ENCODE measurements at regions not wholly inside any gene's neighbourhood (a gene's known extent, or its start where the extent isn't known, plus 50 kb on each side); places are given as distances from the start of the nearest gene placed in this dataset.
A peak's percentile ranks its signal among the peaks of the same experiment; 100 is the strongest.

DNA sequence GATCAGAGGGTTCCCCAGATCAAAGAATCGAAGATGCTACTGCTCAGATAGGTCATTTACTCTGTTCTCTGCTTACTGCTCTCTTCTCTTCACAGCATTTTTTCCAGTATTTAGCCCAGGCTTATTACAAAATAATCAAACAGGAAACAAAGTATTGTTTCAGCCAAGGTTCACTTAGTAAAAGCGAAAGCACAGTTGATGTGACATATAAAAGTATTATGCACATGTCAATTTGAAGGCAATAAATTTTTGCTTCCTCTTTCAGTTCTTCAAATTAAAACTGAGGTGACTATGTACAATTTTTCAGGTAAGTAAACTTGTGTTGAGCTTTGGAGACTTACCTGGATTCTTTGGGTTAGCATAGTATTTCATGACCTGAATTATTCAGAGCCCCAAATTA is 262.8 kb upstream of the CHST9 start:
- no peaks in the 10 kb centered on the region for H3K27me3 ChIP-seq
- H3K9me3 ChIP-seq, result no peaks in the 10 kb centered on the region
- no peak for DNase-seq
- no peaks in the 10 kb centered on the region for H3K36me3 ChIP-seq
- no peak overlapping the region for H3K4me3 ChIP-seq

DNA sequence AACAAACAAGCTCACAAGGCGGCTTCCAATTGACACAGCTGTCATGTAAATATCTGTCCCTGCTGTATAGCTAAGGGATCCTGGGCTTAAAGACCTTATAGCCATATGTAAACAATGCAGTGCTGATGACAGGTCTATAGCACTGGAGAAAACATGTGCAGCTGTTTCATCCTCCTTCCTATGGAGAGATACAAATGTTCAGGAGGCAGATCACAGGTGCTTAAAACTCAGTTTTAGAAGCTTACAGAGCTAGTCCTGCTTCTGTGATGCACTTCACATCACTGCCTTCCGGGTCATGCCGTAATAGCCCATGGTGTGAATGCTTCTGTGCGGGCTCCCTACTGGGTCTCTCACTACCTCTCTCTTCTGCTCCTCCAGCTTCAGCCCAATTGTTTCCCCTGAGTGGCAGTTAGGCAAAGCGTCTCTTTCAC is 262.4 kb upstream of the CHST9 start:
- DNase-seq, result no peak
- H3K4me3 ChIP-seq, result no peak overlapping the region
- H3K9me3 ChIP-seq, result no peaks in the 10 kb centered on the region
- H3K36me3 ChIP-seq, result no peaks in the 10 kb centered on the region
- H3K27me3 ChIP-seq, result no peaks in the 10 kb centered on the region

DNA sequence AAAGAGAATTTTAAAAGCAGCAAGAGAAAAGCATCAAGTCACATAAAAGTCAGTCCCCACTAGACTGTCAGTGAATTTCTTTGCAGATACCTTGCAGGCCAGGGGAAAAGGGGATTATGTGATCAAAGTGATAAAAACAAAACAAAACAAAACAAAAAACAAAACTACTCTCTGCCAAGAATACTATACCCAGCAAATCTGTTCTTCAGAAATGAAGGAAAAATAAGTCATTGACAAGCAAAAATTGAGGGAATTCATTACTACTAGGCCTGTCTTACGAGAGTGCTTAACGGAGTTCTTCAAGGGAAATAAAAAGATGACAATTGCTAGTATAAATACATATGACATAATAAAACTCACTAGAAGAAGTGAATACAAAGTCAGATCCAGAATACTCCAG is 245.5 kb upstream of the CHST9 start:
- no peak overlapping the region for H3K4me3 ChIP-seq
- no peak for DNase-seq
- no peaks in the 10 kb centered on the region for H3K9me3 ChIP-seq
- H3K27me3 ChIP-seq, result no peaks in the 10 kb centered on the region
- no peaks in the 10 kb centered on the region for H3K36me3 ChIP-seq

DNA sequence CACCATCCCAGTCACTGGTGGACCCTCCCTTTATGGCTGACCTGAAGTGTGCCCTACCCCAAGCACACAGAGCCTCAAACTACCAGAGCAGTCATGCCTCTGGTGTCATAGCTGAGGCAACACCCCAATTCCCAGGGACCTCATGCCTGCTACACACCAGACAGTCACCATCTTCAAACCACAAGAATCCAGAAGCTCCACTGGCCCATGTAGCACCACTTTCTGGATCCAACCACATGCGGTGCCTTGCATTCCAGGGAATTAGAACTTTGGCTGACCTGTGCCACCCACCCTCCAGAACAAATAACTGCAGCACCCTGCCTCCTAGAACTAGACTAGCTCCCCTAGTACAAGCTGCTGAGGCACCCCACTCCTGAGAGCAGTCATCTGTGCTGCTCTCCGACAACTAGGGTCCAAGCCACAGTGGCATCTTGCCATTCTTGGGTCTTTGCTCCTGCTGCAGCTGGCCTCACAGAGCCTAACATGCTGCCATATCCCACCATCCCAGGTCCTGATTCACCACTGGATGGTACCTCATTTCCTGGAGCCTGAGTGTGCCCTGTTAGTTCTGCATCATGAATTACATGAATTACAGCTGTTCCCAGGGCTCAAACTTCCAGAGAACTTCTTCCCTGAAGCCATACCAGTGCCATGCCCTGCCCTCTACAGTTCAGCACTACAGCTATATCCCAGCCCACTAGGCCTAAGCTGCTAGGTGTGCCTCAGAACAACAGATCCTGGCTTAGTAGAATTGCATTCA is 243.8 kb upstream of the CHST9 start:
- H3K4me3 ChIP-seq, result no peak overlapping the region
- peak; percentile 2 for DNase-seq
- H3K9me3 ChIP-seq, result no peaks in the 10 kb centered on the region
- H3K27me3 ChIP-seq, result no peaks in the 10 kb centered on the region
- H3K36me3 ChIP-seq, result no peaks in the 10 kb centered on the region

DNA sequence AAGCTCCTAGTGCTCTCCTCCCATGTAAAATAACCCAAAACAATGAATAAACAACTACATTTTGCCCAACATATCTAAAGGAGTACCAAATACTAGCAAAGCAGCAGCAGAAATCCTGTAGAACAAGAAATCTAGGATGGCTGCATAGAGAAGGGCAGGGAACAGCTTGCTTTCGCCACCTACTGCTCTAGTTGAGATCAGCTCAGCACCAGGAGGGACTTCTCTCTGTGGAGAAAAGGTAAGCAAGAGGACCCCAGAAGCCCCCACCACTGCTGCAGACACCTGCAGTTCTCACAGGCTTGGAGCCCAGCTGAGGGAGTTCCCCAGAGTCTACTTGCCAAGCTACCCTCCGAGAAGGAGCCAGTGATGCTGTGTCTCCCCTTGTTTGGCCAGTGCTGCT is 243.0 kb upstream of the CHST9 start:
- Histone ChIP-seq H3K4me3 (no peak overlapping the region), H3K9me3 (no peaks in the 10 kb centered on the region), H3K36me3 (no peaks in the 10 kb centered on the region), H3K27me3 (no peaks in the 10 kb centered on the region)
- no peak for DNase-seq

DNA sequence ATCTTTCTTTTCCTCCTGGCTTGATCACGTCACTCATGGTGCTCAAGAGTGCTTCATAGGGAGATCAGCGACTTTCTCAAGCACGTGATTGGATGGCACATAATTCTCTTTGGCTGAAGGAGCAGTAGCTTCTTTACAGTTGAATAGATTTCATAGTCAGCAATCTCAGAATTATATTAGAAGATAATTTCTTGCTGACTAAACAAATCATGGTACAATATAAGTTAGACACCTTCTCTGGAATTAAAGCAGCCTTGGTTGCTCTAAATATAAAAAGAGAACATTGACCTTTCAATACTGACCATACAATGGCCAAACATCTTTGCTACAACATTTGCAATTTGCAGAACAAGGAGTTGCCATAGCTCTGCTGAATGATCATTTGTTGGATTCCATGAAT is 238.5 kb upstream of the CHST9 start:
- no peak overlapping the region for H3K4me3 ChIP-seq
- H3K27me3 ChIP-seq, result no peaks in the 10 kb centered on the region
- no peaks in the 10 kb centered on the region for H3K36me3 ChIP-seq
- no peak for DNase-seq
- no peaks in the 10 kb centered on the region for H3K9me3 ChIP-seq

DNA sequence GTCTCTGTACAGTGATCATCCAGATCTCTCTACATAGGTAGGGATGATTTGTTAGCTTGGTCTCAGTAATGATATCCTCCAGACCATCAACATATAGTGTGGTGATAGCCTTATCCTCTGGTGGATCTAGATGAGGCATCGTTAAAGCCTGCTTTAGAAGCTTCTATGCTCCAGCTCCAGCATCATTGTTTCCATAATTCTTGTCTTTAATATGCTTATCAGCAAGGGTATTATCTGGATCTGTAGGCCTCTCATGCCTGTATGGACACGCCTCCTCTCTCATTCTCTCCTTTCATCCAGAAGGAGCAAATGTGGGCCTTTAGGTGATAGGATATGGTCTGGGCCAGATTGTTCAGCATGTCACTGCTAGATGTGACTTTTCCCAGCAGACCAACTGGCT is 234.5 kb upstream of the CHST9 start:
- H3K9me3 ChIP-seq, result no peaks in the 10 kb centered on the region
- H3K36me3 ChIP-seq, result no peaks in the 10 kb centered on the region
- no peaks in the 10 kb centered on the region for H3K27me3 ChIP-seq
- DNase-seq, result no peak
- H3K4me3 ChIP-seq, result no peak overlapping the region

DNA sequence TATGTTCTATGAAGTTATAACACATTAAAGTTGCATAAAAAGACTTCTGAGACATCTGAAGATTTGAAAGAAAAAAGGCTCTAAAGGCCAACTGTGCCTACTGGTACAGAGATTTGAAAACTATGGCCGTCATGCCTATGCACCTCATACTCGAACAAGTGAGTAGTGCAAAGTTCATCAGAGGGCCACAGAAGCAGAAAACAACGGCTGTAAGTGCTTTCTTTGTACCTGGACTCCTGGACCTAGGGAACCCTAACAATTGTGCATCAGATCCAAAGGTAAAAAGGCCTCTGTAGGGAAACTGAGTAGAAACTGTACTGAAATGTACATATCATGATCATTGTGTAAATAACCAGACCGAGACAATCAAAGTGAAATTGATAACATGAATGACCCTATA is 230.4 kb upstream of the CHST9 start:
- Histone ChIP-seq H3K36me3 (no peaks in the 10 kb centered on the region), H3K27me3 (no peaks in the 10 kb centered on the region), H3K9me3 (no peaks in the 10 kb centered on the region), H3K4me3 (no peak overlapping the region)
- no peak for DNase-seq

DNA sequence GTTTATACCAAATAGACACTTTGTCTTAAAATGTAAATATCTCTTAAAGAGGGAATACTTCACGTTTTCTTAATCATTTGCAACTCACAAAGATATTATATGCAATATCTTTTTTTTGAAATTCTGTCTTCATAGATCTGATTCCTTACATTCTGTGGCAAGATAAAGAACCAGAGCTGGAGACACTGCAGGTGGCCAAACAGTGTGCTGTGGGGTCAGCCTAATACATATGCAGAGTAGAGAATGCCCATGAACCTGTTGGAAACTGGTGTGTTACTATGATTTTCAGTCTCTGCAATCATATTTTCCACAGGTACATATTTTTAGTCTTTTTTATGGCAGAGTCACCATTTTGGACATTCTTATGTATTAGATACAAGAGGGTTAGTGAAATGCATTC is 229.6 kb upstream of the CHST9 start:
- H3K4me3 ChIP-seq, result no peak overlapping the region
- DNase-seq, result no peak
- no peaks in the 10 kb centered on the region for H3K9me3 ChIP-seq
- no peaks in the 10 kb centered on the region for H3K36me3 ChIP-seq
- H3K27me3 ChIP-seq, result no peaks in the 10 kb centered on the region

DNA sequence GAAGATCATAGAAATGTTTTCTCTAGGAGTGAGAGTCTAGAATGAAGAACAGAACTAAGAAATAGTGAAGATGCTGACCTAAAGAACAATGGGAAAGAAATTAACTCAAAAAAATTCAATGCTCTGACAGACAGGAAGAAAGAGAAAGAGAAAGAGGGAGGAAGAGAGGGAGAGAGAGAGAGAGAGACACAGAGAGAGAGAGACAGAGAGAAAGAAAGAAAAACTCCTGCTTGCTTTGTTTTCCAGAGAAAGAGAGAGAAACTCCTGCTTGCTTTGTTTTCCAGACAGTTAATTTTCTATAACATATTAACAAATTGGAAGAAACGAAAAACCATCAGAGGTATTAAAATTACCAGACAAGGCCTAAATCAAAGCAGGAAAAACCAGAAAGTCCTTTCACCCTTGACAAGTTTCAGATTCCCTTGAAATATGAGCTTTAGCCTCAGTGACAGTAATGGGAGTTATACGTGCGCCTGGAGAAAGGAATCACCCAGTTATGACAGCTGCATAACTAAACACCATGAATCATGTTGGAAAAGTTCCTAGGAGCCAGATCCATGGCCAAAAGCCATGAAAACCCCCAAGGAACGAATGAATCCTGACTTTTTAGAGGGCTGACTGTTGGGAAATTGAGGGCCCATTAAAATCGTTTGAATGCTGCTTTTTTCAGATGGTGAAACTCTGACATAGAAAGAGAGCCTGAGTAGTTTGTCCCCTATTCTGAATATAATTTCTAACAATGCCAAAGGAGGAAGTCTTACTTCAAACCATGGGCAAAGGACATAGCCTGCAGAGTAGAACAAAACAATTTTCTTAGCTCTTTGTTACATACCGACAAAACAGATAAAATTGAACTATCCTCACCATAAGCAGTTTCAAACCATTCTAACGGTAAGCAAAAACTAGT is 228.6 kb upstream of the CHST9 start:
- no peaks in the 10 kb centered on the region for H3K9me3 ChIP-seq
- H3K27me3 ChIP-seq, result no peaks in the 10 kb centered on the region
- peak; percentile 55 for DNase-seq
- no peak overlapping the region for H3K4me3 ChIP-seq
- H3K36me3 ChIP-seq, result no peaks in the 10 kb centered on the region

DNA sequence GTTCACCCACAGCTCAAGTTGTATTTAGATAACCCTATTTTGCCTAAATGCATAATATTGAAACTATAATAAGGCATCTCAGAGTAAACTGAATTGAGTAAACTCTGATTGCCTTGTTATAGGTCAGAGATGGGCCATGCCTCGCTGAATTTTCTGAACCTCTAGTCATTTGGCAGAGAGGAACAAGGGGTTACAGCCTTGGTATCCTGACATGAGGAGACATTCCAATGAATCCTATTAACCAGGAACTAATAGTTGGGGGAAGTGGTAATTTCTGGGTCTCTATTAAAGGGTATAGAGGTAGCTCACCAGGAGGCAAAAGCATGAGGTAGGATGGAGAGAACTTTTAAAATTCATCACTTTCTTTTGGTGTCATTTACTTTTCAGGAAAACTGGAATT is 227.4 kb upstream of the CHST9 start:
- DNase-seq, result no peak

DNA sequence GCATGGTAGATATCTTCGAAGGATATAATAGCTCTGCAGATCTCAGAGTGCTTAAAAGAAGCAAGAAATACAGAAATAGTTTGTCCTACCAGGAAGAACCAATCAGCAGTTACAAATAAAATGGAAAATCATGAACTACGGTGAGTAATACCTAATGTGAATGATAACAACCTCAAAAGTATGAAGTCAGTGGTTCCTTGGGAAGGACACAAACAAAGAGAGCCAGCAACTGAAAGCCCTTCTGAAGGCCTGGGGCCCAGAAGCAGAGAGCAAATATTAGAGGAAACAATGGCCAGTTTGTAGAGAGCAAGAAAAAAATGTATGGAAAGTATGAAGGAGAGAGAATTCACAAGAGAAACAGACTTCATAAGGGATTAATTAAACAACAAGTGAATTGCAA is 226.8 kb upstream of the CHST9 start:
- DNase-seq, result no peak
- Histone ChIP-seq H3K36me3 (no peaks in the 10 kb centered on the region), H3K9me3 (no peaks in the 10 kb centered on the region), H3K27me3 (no peaks in the 10 kb centered on the region), H3K4me3 (no peak overlapping the region)

More for the DNA sequence above, 227.4 kb upstream of the CHST9 start:
- Histone ChIP-seq H3K9me3 (no peaks in the 10 kb centered on the region), H3K36me3 (no peaks in the 10 kb centered on the region), H3K27me3 (no peaks in the 10 kb centered on the region), H3K4me3 (no peak overlapping the region)

DNA sequence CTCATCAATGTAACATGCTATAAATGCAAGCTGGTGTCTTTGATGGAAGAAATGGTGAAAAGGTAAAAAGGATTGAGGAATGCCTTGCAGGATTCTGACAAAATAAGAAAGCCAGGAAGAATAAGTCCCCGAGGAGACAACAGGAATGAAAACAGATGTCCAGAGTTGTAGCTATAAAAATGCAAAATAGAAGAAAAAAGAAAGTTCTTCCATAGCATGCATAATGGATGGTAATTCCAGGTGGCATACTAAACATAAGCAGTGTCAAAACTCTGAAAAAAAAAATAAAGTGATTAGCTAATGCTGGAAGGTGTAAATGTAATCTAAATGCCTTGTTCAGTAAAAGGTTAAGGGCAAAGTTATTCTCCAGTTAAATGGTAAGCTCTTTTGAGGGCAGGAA is 225.9 kb upstream of the CHST9 start:
- DNase-seq, result no peak
- Histone ChIP-seq H3K4me3 (no peak overlapping the region), H3K9me3 (no peaks in the 10 kb centered on the region), H3K27me3 (no peaks in the 10 kb centered on the region), H3K36me3 (no peaks in the 10 kb centered on the region)

DNA sequence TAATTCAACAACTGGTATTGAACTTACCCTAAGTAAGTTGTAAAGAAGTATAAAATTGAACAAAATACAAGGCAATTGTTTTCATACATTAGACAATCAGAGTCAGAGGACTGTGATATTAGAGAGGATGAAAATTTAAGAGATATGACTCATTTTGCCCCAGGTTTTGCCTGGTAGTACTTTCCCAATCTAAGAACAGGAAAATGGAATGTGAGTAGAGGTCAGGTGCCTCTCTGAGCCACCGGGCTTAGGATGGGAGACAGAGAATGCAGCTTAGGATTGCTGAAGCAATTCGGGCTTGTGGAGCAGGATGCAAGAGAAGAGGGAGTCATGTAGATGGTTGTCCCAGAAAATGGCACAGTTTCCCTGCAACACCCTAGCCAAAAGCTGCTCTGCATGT is 219.7 kb upstream of the CHST9 start:
- Histone ChIP-seq H3K4me3 (no peak overlapping the region), H3K27me3 (no peaks in the 10 kb centered on the region), H3K9me3 (no peaks in the 10 kb centered on the region), H3K36me3 (no peaks in the 10 kb centered on the region)
- no peak for DNase-seq

DNA sequence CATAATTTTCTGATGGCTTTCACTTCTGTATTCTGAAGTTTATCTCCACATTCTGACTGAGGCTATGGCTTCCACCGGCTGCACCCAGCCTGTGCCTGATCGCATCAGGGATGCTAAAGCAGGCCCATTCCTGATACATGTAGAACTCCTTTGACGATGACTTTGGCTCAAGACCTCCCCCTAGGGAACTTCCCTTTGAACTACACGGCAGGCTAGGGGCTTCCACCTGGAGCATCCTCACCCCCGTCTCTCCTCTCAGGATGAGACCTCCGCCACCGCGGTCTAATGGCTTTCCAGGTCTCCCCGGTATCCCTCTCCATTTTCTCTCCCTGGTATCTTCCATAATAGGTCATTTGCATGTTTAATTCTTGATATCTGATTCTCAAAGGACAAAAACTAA is 214.9 kb upstream of the CHST9 start:
- H3K27me3 ChIP-seq, result no peaks in the 10 kb centered on the region
- H3K9me3 ChIP-seq, result no peaks in the 10 kb centered on the region
- no peak for DNase-seq
- H3K4me3 ChIP-seq, result no peak overlapping the region
- H3K36me3 ChIP-seq, result no peaks in the 10 kb centered on the region

DNA sequence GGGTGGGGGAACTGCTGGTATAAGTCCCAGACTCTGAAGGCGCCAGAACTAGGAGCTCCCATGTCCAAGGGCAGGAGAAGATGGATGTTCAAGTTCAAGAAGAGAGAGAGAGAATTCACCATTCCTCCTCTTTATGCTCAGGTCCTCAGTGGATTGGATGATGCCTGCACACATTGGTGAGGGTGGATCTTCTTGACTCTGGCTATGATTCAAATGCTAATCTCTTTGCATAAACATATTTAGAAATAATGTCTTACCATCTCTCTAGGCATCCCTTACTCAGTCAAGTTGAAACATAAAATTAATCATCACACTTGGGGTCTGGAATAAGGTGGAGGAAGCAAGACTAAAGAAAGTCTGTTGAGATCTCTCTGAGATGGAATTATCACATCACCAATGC is 210.6 kb upstream of the CHST9 start:
- no peak for DNase-seq
- no peaks in the 10 kb centered on the region for H3K36me3 ChIP-seq
- H3K9me3 ChIP-seq, result no peaks in the 10 kb centered on the region
- H3K27me3 ChIP-seq, result no peaks in the 10 kb centered on the region
- H3K4me3 ChIP-seq, result no peak overlapping the region

DNA sequence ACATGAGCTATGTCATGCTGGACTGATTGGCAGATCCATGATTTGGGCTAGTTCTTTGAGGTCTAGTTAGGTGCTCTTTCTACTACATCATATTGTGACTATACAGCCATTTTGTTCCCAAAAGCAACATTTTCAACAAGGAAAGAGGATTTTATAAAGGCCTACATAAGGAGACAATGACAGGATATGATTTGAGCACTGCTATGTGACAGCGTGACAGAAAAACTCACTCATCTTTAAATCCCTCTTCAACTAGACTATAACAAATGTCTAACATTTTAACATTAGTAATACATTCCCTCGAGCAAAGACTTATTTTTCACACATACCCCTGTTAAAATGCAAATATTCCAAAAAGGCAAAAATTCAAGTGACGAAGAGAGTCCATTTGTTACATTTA is 209.6 kb upstream of the CHST9 start:
- no peaks in the 10 kb centered on the region for H3K27me3 ChIP-seq
- no peak overlapping the region for H3K4me3 ChIP-seq
- no peaks in the 10 kb centered on the region for H3K9me3 ChIP-seq
- no peaks in the 10 kb centered on the region for H3K36me3 ChIP-seq
- DNase-seq, result no peak
